HG03432 (cell line): ENCODE measurements at regions not wholly inside any gene's neighbourhood (a gene's known extent, or its start where the extent isn't known, plus 50 kb on each side); places are given as distances from the start of the nearest gene placed in this dataset.
"Not testable (repeated sequence)": the region's sequence is repeated elsewhere in the genome, so short reads cannot be mapped to it uniquely, and the experiment has no call there.

Experiments
- ATAC-seq: cut with Tn5 transposase; IDR thresholded peaks from one replicate; pipeline ENCODE4 v1.9.1; 2021; ENCODE audit warnings: mild to moderate bottlenecking, moderate library complexity; ENCODE audit not compliant: unreplicated experiment

GRCh38 chr10:29189256-29189655 is 99.6 kb upstream of the LYZL1 start:
- no peak for ATAC-seq

GRCh38 chr10:29191674-29192073 is 97.2 kb upstream of the LYZL1 start:
- ATAC-seq: no peak

DNA sequence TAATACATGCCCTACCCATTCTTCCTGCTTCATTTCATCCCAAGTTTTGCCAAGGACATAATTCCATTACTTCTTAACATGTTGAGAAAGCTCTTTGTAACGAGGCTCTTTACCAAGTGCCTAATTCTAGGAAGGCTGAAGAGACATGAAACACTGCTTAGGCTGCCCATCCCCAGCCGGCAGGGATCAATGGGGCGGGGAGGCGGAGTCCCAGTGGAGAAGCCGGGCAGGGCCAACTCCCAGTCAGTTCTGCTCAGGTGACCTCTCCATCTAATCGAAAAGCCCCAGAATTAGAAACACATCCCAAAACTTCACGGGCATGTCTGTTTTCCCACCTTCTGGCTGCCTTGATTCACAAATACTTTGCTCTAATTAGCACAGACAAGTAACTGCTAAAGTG is 89.5 kb upstream of the LYZL1 start:
- no peak for ATAC-seq

DNA sequence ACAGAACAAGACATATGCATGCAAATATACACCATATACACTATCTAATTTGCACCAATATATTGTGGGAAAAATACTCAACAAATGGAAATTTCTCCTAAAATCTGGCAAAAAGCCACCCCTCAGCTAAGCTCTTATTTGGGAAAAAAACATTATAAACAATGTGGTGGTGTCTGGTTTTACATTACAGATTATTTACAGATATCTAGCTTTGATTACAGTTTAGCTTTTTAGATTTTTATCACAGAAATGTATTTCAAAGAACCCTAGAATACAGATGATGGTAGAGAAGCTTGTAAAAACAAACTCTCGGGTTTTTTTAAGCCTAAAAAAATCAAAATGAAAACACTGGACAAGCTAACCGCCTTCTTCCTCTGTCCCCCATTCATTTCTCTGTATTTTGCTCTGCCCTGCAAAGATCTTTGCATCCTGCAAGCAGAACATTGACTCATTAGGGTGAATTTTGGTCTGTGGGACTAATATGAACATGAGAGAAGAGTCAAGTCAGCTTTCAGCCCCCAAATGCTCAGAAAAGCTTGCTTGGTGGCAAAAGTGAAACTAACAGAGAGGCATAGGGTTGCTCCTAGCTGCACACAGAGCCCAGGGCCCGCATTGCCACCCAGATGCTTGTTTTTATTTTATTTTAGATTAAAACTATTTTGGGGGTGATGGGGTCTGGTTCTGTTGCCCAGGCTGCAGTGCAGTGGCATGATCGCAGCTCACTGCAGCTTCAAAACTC is 88.8 kb upstream of the LYZL1 start:
- no peak for ATAC-seq

GRCh38 chr10:29202386-29202940 is 86.4 kb upstream of the LYZL1 start:
- no peak for ATAC-seq

DNA sequence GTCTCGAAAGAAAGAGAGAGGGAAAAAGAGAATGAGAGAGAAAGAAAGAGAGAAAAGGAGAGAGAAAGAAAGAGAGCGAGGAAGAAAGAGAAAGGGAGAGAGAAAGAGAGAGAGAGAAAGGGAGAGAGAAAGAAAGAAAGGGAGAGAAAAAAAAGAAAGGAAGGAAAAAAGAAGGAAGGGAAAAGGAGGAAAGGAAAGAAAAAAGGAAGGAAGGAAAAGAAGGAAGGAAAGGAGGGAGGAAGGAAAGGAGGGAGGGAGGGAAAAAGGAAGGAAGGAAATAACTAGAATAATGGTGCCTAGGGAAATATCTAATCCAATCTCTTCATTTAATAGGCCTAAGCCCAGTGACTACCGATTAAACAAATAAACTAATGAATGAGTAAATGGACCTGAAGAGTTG is 85.4 kb upstream of the LYZL1 start:
- ATAC-seq: no peak

- ATAC-seq: no peak
Observed at GRCh38 chr10:29204070-29204800, 84.6 kb upstream of the LYZL1 start.

GRCh38 chr10:29205787-29206186 is 83.1 kb upstream of the LYZL1 start:
- no peak for ATAC-seq

DNA sequence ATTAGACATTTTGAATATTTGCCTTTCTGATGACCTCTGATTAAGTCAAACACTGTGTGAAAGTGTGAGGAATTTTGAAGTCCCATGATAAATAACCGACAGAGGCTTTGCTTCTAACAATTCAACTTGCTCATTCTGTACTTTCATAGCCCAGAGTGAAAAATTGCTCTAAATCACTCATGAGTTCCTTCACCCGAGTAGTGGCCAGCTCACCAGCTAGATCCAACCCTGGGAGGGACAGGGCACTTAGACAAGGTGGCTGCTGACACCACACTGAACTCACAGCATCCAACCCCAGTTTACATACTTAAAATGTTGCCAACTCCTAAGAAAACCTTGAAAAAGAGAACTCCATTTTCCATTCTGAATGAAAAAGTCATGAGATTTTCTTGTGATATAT is 80.0 kb upstream of the LYZL1 start:
- no peak for ATAC-seq

- no peak for ATAC-seq
Observed at GRCh38 chr10:29209830-29210229, 79.0 kb upstream of the LYZL1 start.

GRCh38 chr10:29210266-29210868 is 78.5 kb upstream of the LYZL1 start:
- no peak for ATAC-seq

- ATAC-seq: no peak
Observed at GRCh38 chr10:29212597-29212996, 76.3 kb upstream of the LYZL1 start.

DNA sequence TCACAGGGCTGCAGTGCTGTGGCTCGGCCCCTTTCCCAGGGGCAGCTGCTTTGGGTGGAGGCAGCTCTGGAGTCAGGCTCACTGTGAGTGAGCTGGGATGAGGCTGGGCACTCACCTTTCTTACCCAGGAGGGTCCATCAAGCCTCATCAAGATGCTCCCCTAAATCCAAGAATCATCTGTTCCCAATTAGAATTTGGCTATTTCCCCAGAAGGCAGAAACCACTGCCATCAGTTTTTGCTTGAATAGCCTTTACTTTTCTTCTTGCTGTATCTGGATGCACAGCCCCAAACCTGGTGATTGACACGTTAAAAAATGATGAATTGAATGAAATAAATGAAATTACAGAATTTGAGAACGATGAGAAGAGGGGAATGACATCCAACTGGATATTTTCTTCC is 74.3 kb upstream of the LYZL1 start:
- no peak for ATAC-seq

- ATAC-seq: no peak
Observed at GRCh38 chr10:29217292-29217738, 71.6 kb upstream of the LYZL1 start.

DNA sequence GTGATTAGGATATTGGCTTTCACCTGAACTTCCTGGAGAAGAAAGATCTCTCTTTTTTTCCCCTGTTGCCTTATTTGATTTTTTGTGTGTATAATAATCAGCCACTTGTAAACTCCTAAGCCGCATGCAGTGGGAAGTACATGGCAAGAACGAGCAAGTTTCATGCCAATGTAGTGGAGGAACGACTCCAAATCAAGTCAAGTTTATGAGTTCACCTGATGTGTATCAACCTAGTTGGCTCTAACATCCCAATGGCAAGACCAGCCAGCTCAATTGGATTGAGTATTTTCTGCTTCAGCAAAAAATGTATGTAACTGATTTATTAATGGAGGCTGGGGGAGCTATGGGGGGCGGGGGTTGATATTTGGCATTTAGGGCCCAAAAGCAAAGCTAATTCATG is 65.5 kb upstream of the LYZL1 start:
- no peak for ATAC-seq

DNA sequence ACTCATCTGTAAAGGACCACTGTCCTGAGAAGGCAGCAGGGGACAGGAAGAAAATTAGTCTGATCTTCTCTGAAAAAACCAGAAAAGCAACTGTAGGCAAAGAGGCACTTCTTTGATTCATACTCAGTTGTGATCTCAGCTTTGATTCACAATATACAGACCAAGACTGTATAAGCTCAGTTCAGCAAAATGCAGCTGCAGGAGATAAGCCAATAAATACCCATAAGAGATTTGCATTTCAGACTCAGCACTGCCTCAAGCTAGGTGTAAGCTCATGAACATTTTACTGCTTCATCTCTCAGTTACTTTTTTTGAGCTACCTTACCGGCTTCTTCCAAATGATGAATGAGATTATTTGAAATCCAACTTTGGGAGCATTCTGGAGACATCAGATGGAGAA is 64.2 kb upstream of the LYZL1 start:
- no peak for ATAC-seq

- no peak for ATAC-seq
Observed at GRCh38 chr10:29227201-29227600, 61.7 kb upstream of the LYZL1 start.

GRCh38 chr10:29228562-29228961 is 60.3 kb upstream of the LYZL1 start:
- ATAC-seq: no peak

- no peak for ATAC-seq
Observed at GRCh38 chr10:29229258-29229705, 59.6 kb upstream of the LYZL1 start.

GRCh38 chr10:29236910-29237309 is 52.0 kb upstream of the LYZL1 start:
- not testable (repeated sequence) for ATAC-seq

GRCh38 chr10:29237786-29238185 is 51.1 kb upstream of the LYZL1 start:
- ATAC-seq: no peak
